Gastroesophageal sphincter (tissue), 3 donors: ENCODE measurements at regions not wholly inside any gene's neighbourhood (a gene's known extent, or its start where the extent isn't known, plus 50 kb on each side); places are given as distances from the start of the nearest gene placed in this dataset.

Experiments
- CTCF ChIP-seq, 4 experiments: fragments of 200-600 bp in 2 of 4; fragments of 450-650 bp in 2 of 4; sonication (generic) in 1 of 4; IDR thresholded peaks; one replicate each; pipeline ENCODE4 v1.5.1; 2017 to 2019; ENCODE audit warnings: antibody characterized with exemption in 4 of 4, mild to moderate bottlenecking in 2 of 4, moderate library complexity in 2 of 4
- EP300 ChIP-seq: sonication (generic); formaldehyde crosslinking; IDR thresholded peaks from one replicate; pipeline ENCODE4 v1.6.1; 2017; ENCODE audit warnings: antibody characterized with exemption, mild to moderate bottlenecking
- POLR2A ChIP-seq, 2 donors: fragments of 450-650 bp; IDR thresholded peaks; one replicate each; pipeline ENCODE4 v1.6.1; 2017; ENCODE audit warnings: antibody characterized with exemption in 2 of 2, mild to moderate bottlenecking in 2 of 2, moderate library complexity in 1 of 2
- POLR2AphosphoS5 ChIP-seq: sonication (generic); formaldehyde crosslinking; IDR thresholded peaks from one replicate; pipeline ENCODE4 v1.6.1; 2017; ENCODE audit warnings: antibody characterized with exemption

GRCh38 chr5:167147879-167148278, 1143.6 kb upstream of the WWC1 start:
- TF ChIP-seq POLR2A (IDR thresholded peaks at IDR 0.05) (no peak), CTCF (IDR thresholded peaks at IDR 0.05) (no peak), POLR2AphosphoS5 (no peak), EP300 (no peak)
